ENCODE measurements at regions not wholly inside any gene's neighbourhood (a gene's known extent, or its start where the extent isn't known, plus 50 kb on each side); places are given as distances from the start of the nearest gene placed in this dataset.

GRCh38 chr9:115686069-115686468, 467.5 kb upstream of the PAPPA start:
- intact Hi-C loops (cut with micrococcal nuclease; ENCODE audit: unreplicated experiment) = no loop called here
- CTCF ChIA-PET = interaction anchor here (0.5 kb wide), 1 partner anchor 343 kb away, joined by 4 read pairs; no protein-coding TSS in a partner anchor
- BruUV-seq (replicated peaks) = no TSS peak
- H3K36me3 Mint-ChIP-seq (ENCODE audit: insufficient read depth, unreplicated experiment) = no peaks in the 10 kb centered on the region
- H3K4me3 Mint-ChIP-seq (ENCODE audit: low read depth, unreplicated experiment) = no peak overlapping the region
- peaks cover 8% of the 10 kb centered on the region for H3K9me3 Mint-ChIP-seq (ENCODE audit: low read depth, unreplicated experiment)
- no peaks in the 10 kb centered on the region for H3K27me3 Mint-ChIP-seq (ENCODE audit: unreplicated experiment)
- TF ChIP-seq, protein P1, sequence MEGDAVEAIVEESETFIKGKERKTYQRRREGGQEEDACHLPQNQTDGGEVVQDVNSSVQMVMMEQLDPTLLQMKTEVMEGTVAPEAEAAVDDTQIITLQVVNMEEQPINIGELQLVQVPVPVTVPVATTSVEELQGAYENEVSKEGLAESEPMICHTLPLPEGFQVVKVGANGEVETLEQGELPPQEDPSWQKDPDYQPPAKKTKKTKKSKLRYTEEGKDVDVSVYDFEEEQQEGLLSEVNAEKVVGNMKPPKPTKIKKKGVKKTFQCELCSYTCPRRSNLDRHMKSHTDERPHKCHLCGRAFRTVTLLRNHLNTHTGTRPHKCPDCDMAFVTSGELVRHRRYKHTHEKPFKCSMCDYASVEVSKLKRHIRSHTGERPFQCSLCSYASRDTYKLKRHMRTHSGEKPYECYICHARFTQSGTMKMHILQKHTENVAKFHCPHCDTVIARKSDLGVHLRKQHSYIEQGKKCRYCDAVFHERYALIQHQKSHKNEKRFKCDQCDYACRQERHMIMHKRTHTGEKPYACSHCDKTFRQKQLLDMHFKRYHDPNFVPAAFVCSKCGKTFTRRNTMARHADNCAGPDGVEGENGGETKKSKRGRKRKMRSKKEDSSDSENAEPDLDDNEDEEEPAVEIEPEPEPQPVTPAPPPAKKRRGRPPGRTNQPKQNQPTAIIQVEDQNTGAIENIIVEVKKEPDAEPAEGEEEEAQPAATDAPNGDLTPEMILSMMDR (IDR thresholded peaks at IDR 0.05; ENCODE audit: unreplicated experiment) = no peak
- no peak for DNase-seq
- H3K27ac Mint-ChIP-seq (ENCODE audit: unreplicated experiment) = no peak overlapping the region
- H3K4me1 Mint-ChIP-seq (ENCODE audit: low read depth, unreplicated experiment) = peaks cover 3% of the 10 kb centered on the region

DNA sequence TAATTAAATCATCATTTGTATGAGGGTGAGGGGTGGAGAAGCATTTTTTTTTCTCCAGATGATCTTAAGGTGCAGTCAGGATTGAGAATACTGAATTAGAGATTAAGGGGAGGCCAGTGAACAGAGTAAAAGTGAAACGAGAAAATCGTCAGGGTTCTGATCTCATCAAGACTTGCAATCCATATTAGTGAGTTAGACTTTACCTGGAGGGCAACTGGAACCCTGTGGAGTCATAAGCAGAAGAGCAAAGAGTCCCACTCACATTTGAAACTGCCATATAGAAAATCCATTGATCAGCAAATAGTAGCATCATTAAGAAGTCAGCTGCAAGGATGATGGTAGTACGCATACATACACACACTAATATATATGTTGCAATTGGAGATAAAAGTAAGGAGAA, 466.2 kb upstream of the PAPPA start:
- no TSS peak for BruUV-seq (replicated peaks)
- peaks cover 10% of the 10 kb centered on the region for H3K9me3 Mint-ChIP-seq (ENCODE audit: low read depth, unreplicated experiment)
- H3K4me3 Mint-ChIP-seq (ENCODE audit: low read depth, unreplicated experiment) = no peak overlapping the region
- H3K27ac Mint-ChIP-seq (ENCODE audit: unreplicated experiment) = no peak overlapping the region
- intact Hi-C loops (cut with micrococcal nuclease; ENCODE audit: unreplicated experiment) = no loop called here
- peaks cover 11% of the 10 kb centered on the region for H3K4me1 Mint-ChIP-seq (ENCODE audit: low read depth, unreplicated experiment)
- CTCF ChIA-PET = interaction anchor here (0.8 kb wide), 1 partner anchor 526 kb away, joined by 3 read pairs; no protein-coding TSS in a partner anchor
- H3K36me3 Mint-ChIP-seq (ENCODE audit: insufficient read depth, unreplicated experiment) = no peaks in the 10 kb centered on the region
- no peaks in the 10 kb centered on the region for H3K27me3 Mint-ChIP-seq (ENCODE audit: unreplicated experiment)
- TF ChIP-seq, protein P1 (IDR thresholded peaks at IDR 0.05; ENCODE audit: unreplicated experiment) = no peak
- DNase-seq = no peak

- no TSS peak for BruUV-seq (replicated peaks)
- intact Hi-C loops (cut with micrococcal nuclease; ENCODE audit: unreplicated experiment) = no loop called here
- CTCF ChIA-PET = no interaction called here
- no peaks in the 10 kb centered on the region for H3K36me3 Mint-ChIP-seq (ENCODE audit: insufficient read depth, unreplicated experiment)
- H3K4me1 Mint-ChIP-seq (ENCODE audit: low read depth, unreplicated experiment) = peaks cover 11% of the 10 kb centered on the region
- DNase-seq = no peak
- TF ChIP-seq, protein P1 (IDR thresholded peaks at IDR 0.05; ENCODE audit: unreplicated experiment) = no peak
- H3K4me3 Mint-ChIP-seq (ENCODE audit: low read depth, unreplicated experiment) = no peak overlapping the region
- H3K27ac Mint-ChIP-seq (ENCODE audit: unreplicated experiment) = no peak overlapping the region
- H3K9me3 Mint-ChIP-seq (ENCODE audit: low read depth, unreplicated experiment) = peaks cover 10% of the 10 kb centered on the region
- no peaks in the 10 kb centered on the region for H3K27me3 Mint-ChIP-seq (ENCODE audit: unreplicated experiment)
Measured at GRCh38 chr9:115689331-115689730, 464.3 kb upstream of the PAPPA start.

- peaks cover 11% of the 10 kb centered on the region for H3K4me1 Mint-ChIP-seq (ENCODE audit: low read depth, unreplicated experiment)
- BruUV-seq (replicated peaks) = no TSS peak
- no peaks in the 10 kb centered on the region for H3K27me3 Mint-ChIP-seq (ENCODE audit: unreplicated experiment)
- TF ChIP-seq, protein P1 (IDR thresholded peaks at IDR 0.05; ENCODE audit: unreplicated experiment) = no peak
- H3K36me3 Mint-ChIP-seq (ENCODE audit: insufficient read depth, unreplicated experiment) = no peaks in the 10 kb centered on the region
- intact Hi-C loops (cut with micrococcal nuclease; ENCODE audit: unreplicated experiment) = loop anchor here (5.0 to 10.0 kb wide), 2 partner anchors 99 to 474 kb away; no protein-coding TSS in a partner anchor
- no peak overlapping the region for H3K4me3 Mint-ChIP-seq (ENCODE audit: low read depth, unreplicated experiment)
- CTCF ChIA-PET = no interaction called here
- H3K9me3 Mint-ChIP-seq (ENCODE audit: low read depth, unreplicated experiment) = peaks cover 8% of the 10 kb centered on the region
- DNase-seq = no peak
- H3K27ac Mint-ChIP-seq (ENCODE audit: unreplicated experiment) = peak overlapping the region; percentile 91
Measured at GRCh38 chr9:115690786-115691496, 462.6 kb upstream of the PAPPA start.

Data from Calu3 (cell line).